Neural cell (in vitro differentiated cells): ENCODE measurements at regions not wholly inside any gene's neighbourhood (a gene's known extent, or its start where the extent isn't known, plus 50 kb on each side); places are given as distances from the start of the nearest gene placed in this dataset.

Experiments
- H2AFZ ChIP-seq: fragments of 200-600, 300-800 bp; sonication (generic), shearing (Covaris generic); 2 replicates; pipeline ENCODE4 v1.6.0; 2014; ENCODE audit warnings: low read depth, mild to moderate bottlenecking, antibody characterized with exemption, low read length, moderate library complexity
- H3F3A ChIP-seq: fragments of 200-600 bp; shearing (Covaris generic); 2 replicates; pipeline ENCODE4 v1.6.1; 2016; ENCODE audit warnings: mild to moderate bottlenecking, moderate library complexity, mixed read lengths, antibody characterized with exemption, low read length; ENCODE audit not compliant: insufficient read depth, poor library complexity, severe bottlenecking
- H3K27ac ChIP-seq: fragments of 200-600, 300-800 bp; sonication (generic), shearing (Covaris generic); 2 replicates; pipeline ENCODE4 v1.5.1; 2014; ENCODE audit warnings: mild to moderate bottlenecking, low read length, moderate library complexity
- H3K27me3 ChIP-seq: fragments of 300-800, 200-600 bp; sonication (generic), shearing (Covaris generic); 2 replicates; pipeline ENCODE4 v1.6.0; 2014; ENCODE audit warnings: mild to moderate bottlenecking, low read depth, low read length, moderate library complexity; ENCODE audit not compliant: insufficient read depth
- H3K36me3 ChIP-seq: fragments of 300-800, 200-600 bp; sonication (generic), shearing (Covaris generic); 2 replicates; pipeline ENCODE4 v1.5.1; 2014; ENCODE audit warnings: mild to moderate bottlenecking, antibody characterized with exemption, low read length, moderate library complexity; ENCODE audit not compliant: insufficient read depth
- H3K4me2 ChIP-seq: fragments of 300-800, 200-600 bp; sonication (generic), shearing (Covaris generic); 2 replicates; pipeline ENCODE4 v1.6.0; 2014; ENCODE audit warnings: mild to moderate bottlenecking, low read length
- H3K4me3 ChIP-seq: fragments of 300-800, 200-600 bp; sonication (generic), shearing (Covaris generic); 2 replicates; pipeline ENCODE4 v1.5.1; 2014; ENCODE audit warnings: mild to moderate bottlenecking, low read length, moderate library complexity
- H3K79me2 ChIP-seq: fragments of 200-600 bp; shearing (Covaris generic); replicated peaks from 2 replicates; pipeline ENCODE4 v1.6.0; 2014; ENCODE audit warnings: mild to moderate bottlenecking, low read length, moderate library complexity; ENCODE audit not compliant: insufficient read depth
- H3K9ac ChIP-seq: fragments of 300-800, 200-600 bp; sonication (generic), shearing (Covaris generic); 2 replicates; pipeline ENCODE4 v1.6.1; 2016; ENCODE audit warnings: mild to moderate bottlenecking, low read length, mixed read lengths
- H3K9me2 ChIP-seq: fragments of 200-600 bp; shearing (Covaris generic); 2 replicates; pipeline ENCODE4 v1.6.1; 2016; ENCODE audit warnings: mild to moderate bottlenecking, low read length, mixed read lengths; ENCODE audit not compliant: insufficient read depth
- H3K9me3 ChIP-seq: fragments of 200-600, 300-800 bp; sonication (generic), shearing (Covaris generic); 2 replicates; pipeline ENCODE4 v1.6.1; 2016; ENCODE audit warnings: mild to moderate bottlenecking, mixed run types, low read length, moderate library complexity, mixed read lengths
- H4K20me1 ChIP-seq: fragments of 200-600 bp; shearing (Covaris generic); 2 replicates; pipeline ENCODE4 v1.6.1; 2016; ENCODE audit warnings: mild to moderate bottlenecking, mixed run types; ENCODE audit not compliant: insufficient read depth
- EP300 ChIP-seq: fragments of 450-650 bp; conservative IDR thresholded peaks from 2 replicates; pipeline ENCODE4 v1.6.1; 2014; ENCODE audit warnings: antibody characterized with exemption, mild to moderate bottlenecking, moderate library complexity; ENCODE audit not compliant: poor library complexity, severe bottlenecking
- EZH2 ChIP-seq: fragments of 200-600, 300-800 bp; shearing (Covaris generic), sonication (generic); IDR thresholded peaks from 2 replicates; pipeline ENCODE4 v1.6.1; 2014; ENCODE audit warnings: antibody characterized with exemption, low read length, borderline replicate concordance, mild to moderate bottlenecking; ENCODE audit not compliant: insufficient read depth, poor library complexity, severe bottlenecking
- MXI1 ChIP-seq: fragments of 450-650 bp; conservative IDR thresholded peaks from 2 replicates; pipeline ENCODE4 v1.6.1; 2014; ENCODE audit warnings: antibody characterized with exemption, mild to moderate bottlenecking; ENCODE audit not compliant: poor library complexity, severe bottlenecking
- POLR2AphosphoS5 ChIP-seq: IDR thresholded peaks from 2 replicates; pipeline ENCODE4 v1.6.1; 2012
- RAD21 ChIP-seq: fragments of 450-650 bp; conservative IDR thresholded peaks from 2 replicates; pipeline ENCODE4 v1.6.1; 2014; ENCODE audit warnings: antibody characterized with exemption, mild to moderate bottlenecking, moderate library complexity
- REST ChIP-seq: IDR thresholded peaks from 2 replicates; pipeline ENCODE4 v1.6.1; 2012; ENCODE audit warnings: borderline replicate concordance
- SMC3 ChIP-seq: fragments of 450-650 bp; conservative IDR thresholded peaks from 2 replicates; pipeline ENCODE4 v1.6.1; 2014; ENCODE audit warnings: antibody characterized with exemption, mild to moderate bottlenecking, moderate library complexity; ENCODE audit not compliant: poor library complexity
- TAF1 ChIP-seq: IDR thresholded peaks from 2 replicates; pipeline ENCODE4 v1.6.1; 2012; ENCODE audit warnings: low read depth
- TF ChIP-seq, protein P1 (sequence below): fragments of 450-650 bp; IDR thresholded peaks from 2 replicates; pipeline ENCODE4 v1.5.1; 2014; ENCODE audit warnings: antibody characterized with exemption, mild to moderate bottlenecking, moderate library complexity; ENCODE audit not compliant: poor library complexity, severe bottlenecking

DNA sequence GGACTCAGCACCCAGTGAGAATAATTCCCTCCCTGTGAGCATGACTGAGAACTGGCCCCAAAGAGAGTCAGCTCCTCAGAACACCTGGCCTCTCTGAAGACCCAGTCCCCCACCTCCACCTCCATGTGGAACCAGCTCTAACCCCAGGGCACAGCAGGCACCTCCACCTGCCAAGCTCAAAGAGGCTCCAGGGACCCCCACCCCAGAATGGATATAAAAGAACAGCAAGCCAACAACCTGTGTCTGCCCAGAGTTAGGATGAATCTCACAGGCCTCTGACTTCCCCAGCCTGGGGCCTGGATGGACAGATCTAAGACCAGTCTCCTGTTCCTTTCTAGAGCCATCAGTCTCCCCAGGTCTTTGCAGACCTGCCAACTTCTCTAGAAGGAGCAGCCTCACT is 498.5 kb downstream of the EIPR1 start:
- Histone ChIP-seq H3K9me3 (no peaks in the 10 kb centered on the region), H3K27ac (peak overlapping the region; percentile 97), H3K9ac (no peak overlapping the region), H3K9me2 (no peaks in the 10 kb centered on the region), H3F3A (no peaks in the 10 kb centered on the region), H3K4me3 (no peak overlapping the region), H4K20me1 (no peaks in the 10 kb centered on the region), H3K79me2 (no peaks in the 10 kb centered on the region), H3K27me3 (no peaks in the 10 kb centered on the region), H3K4me2 (no peak overlapping the region), H2AFZ (no peak overlapping the region), H3K36me3 (no peaks in the 10 kb centered on the region)
- TF ChIP-seq, protein P1, sequence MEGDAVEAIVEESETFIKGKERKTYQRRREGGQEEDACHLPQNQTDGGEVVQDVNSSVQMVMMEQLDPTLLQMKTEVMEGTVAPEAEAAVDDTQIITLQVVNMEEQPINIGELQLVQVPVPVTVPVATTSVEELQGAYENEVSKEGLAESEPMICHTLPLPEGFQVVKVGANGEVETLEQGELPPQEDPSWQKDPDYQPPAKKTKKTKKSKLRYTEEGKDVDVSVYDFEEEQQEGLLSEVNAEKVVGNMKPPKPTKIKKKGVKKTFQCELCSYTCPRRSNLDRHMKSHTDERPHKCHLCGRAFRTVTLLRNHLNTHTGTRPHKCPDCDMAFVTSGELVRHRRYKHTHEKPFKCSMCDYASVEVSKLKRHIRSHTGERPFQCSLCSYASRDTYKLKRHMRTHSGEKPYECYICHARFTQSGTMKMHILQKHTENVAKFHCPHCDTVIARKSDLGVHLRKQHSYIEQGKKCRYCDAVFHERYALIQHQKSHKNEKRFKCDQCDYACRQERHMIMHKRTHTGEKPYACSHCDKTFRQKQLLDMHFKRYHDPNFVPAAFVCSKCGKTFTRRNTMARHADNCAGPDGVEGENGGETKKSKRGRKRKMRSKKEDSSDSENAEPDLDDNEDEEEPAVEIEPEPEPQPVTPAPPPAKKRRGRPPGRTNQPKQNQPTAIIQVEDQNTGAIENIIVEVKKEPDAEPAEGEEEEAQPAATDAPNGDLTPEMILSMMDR, result no peak
- TF ChIP-seq POLR2AphosphoS5 (no peak), RAD21 (no peak), SMC3 (no peak), EZH2 (no peak), TAF1 (no peak), EP300 (no peak), MXI1 (no peak), REST (no peak)

DNA sequence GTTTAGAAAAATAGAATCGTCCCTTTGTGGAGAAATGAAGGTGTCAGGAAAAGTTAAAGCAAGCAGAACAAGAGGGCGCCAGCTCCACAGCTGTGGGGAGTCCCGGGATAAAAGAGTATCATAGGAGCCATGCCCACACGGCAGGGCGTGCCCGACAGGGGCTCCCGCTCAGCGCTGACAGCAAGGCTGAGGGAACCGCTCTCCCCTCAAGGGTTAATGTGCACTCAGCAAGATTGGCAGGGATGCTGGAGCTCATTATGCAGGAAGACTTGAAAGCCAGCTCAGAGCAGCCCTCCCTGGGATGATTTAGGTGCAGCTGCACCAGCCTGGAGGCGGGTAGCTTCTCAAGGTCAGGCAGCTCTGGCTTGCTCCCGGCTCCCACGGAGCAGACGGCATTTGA is 500.2 kb downstream of the EIPR1 start:
- Histone ChIP-seq H3K4me3 (peak overlapping the region; percentile 53), H3K9ac (peak overlapping the region; percentile 74), H2AFZ (no peak overlapping the region), H3K36me3 (no peaks in the 10 kb centered on the region), H3K4me2 (peak overlapping the region; percentile 34), H4K20me1 (no peaks in the 10 kb centered on the region), H3K27ac (peak overlapping the region; percentile 97), H3K9me2 (no peaks in the 10 kb centered on the region), H3K9me3 (no peaks in the 10 kb centered on the region), H3F3A (no peaks in the 10 kb centered on the region), H3K79me2 (no peaks in the 10 kb centered on the region), H3K27me3 (no peaks in the 10 kb centered on the region)
- TF ChIP-seq, protein P1, result peak; percentile 73
- TF ChIP-seq MXI1 (no peak), REST (peak; percentile 67), EZH2 (no peak), EP300 (peak; percentile 73), RAD21 (peak; percentile 80), POLR2AphosphoS5 (peak; percentile 80), SMC3 (peak; percentile 74)
